HCT116 (cell line): ENCODE measurements at regions not wholly inside any gene's neighbourhood (a gene's known extent, or its start where the extent isn't known, plus 50 kb on each side); places are given as distances from the start of the nearest gene placed in this dataset.

Experiments
- ATAC-seq: fragments of 200-7000 bp; cut with Tn5 transposase; 2 replicates; pipeline ENCODE4 v1.9.1; 2020; ENCODE audit warnings: mild to moderate bottlenecking, moderate library complexity
- BruUV-seq: library from RNA; stranded (reverse); fragments of 400-500 nt; replicated peaks from 2 replicates; lab custom pipeline; 2021; lab: Mats Ljungman, UMichigan
- CTCF ChIA-PET: fragments of 300-600 bp; sonication (Branson Sonifier 250); formaldehyde crosslinking; loops from one replicate; lab custom pipeline; 2021; ENCODE audit warnings: antibody characterized with exemption; lab: Charles Lee
- POLR2A ChIA-PET: fragments of 300-600, 350-600 bp; sonication (Branson Sonifier 250); formaldehyde crosslinking; loops from one replicate; lab custom pipeline; 2021; ENCODE audit warnings: antibody characterized with exemption; lab: Charles Lee
- RAD21 ChIA-PET, 2 experiments: fragments of 300-600 bp; sonication (Branson Sonifier 250); formaldehyde crosslinking; loops; one replicate each; lab custom pipeline; 2023; ENCODE audit warnings: low total read pairs in 2 of 2; ENCODE audit not compliant: uncharacterized antibody in 2 of 2, unreplicated experiment in 2 of 2, low non-redundant PET in 1 of 2; lab: Charles Lee
- DNase-seq: peaks from one replicate; pipeline ENCODE4 v3.0.0-alpha.2; 2010; ENCODE audit warnings: low read depth, low spot score
- H2AFZ ChIP-seq: fragments of 200-600 bp; shearing (Covaris generic), sonication (generic); 2 replicates; pipeline ENCODE4 v1.6.1; 2017; ENCODE audit warnings: low read depth, mixed run types, mixed read lengths, antibody characterized with exemption, low read length; ENCODE audit not compliant: poor library complexity, severe bottlenecking
- H3K27ac ChIP-seq: 2 replicates; pipeline ENCODE4 v1.5.1; 2012; ENCODE audit warnings: low read depth, low read length
- H3K27me3 ChIP-seq: fragments of 200-600 bp; sonication (generic); 2 replicates; pipeline ENCODE4 v1.6.1; 2016; ENCODE audit warnings: mixed run types, low read length, mixed read lengths; ENCODE audit not compliant: insufficient read depth
- H3K36me3 ChIP-seq, 2 experiments: fragments of 200-500 bp in 1 of 2; fragments of 200-600 bp in 1 of 2; sonication (Bioruptor generic) in 1 of 2; sonication (generic) in 1 of 2; 2 replicates each; pipeline versions ENCODE4 v1.5.1 to v1.6.1; 2014 to 2016; ENCODE audit warnings: low read length in 2 of 2, inconsistent platforms in 1 of 2, mixed read lengths in 1 of 2, mixed run types in 1 of 2; ENCODE audit not compliant: insufficient read depth in 2 of 2, control insufficient read depth in 1 of 2
- H3K4me1 ChIP-seq, 2 experiments: fragments of 200-600 bp in 1 of 2; sonication (generic) in 1 of 2; 2 replicates each; pipeline versions ENCODE4 v1.5.1 to v1.6.1; 2012 to 2017; ENCODE audit warnings: low read length in 2 of 2, inconsistent platforms in 1 of 2, mild to moderate bottlenecking in 1 of 2, mixed read lengths in 1 of 2, mixed run types in 1 of 2, moderate library complexity in 1 of 2; ENCODE audit not compliant: insufficient read depth in 2 of 2, control insufficient read depth in 1 of 2
- H3K4me2 ChIP-seq: fragments of 200-600 bp; sonication (generic); 2 replicates; pipeline ENCODE4 v1.6.1; 2017; ENCODE audit warnings: mixed run types, low read length, mixed read lengths
- H3K4me3 ChIP-seq, 2 experiments: fragments of 200-600 bp in 1 of 2; sonication (generic) in 1 of 2; replicated peaks in 1 of 2; 2 replicates each; pipeline ENCODE4 v1.5.1; 2011 to 2016; ENCODE audit warnings: low read length in 2 of 2, control low read depth in 1 of 2, low read depth in 1 of 2, mild to moderate bottlenecking in 1 of 2, mixed read lengths in 1 of 2, mixed run types in 1 of 2
- H3K79me2 ChIP-seq: fragments of 200-600 bp; sonication (generic); 2 replicates; pipeline ENCODE4 v1.6.1; 2017; ENCODE audit warnings: mild to moderate bottlenecking, mixed run types, low read length, moderate library complexity, mixed read lengths; ENCODE audit not compliant: insufficient read depth
- H3K9ac ChIP-seq: fragments of 200-600 bp; sonication (generic); 2 replicates; pipeline ENCODE4 v1.6.1; 2016; ENCODE audit warnings: low read length, mixed read lengths
- H3K9me2 ChIP-seq: fragments of 200-600 bp; sonication (generic), shearing (Covaris generic); 2 replicates; pipeline ENCODE4 v1.6.1; 2017; ENCODE audit warnings: mixed run types, mild to moderate bottlenecking, moderate library complexity; ENCODE audit not compliant: insufficient read depth
- H3K9me3 ChIP-seq, 2 experiments: fragments of 200-500 bp in 1 of 2; fragments of 200-600 bp in 1 of 2; sonication (Bioruptor generic) in 1 of 2; sonication (generic) in 1 of 2; 2 replicates each; pipeline ENCODE4 v1.6.1; 2014 to 2017; ENCODE audit warnings: low read length in 2 of 2, mixed read lengths in 2 of 2, inconsistent platforms in 1 of 2, low read depth in 1 of 2, mild to moderate bottlenecking in 1 of 2, mixed run types in 1 of 2, moderate library complexity in 1 of 2; ENCODE audit not compliant: control insufficient read depth in 1 of 2, insufficient read depth in 1 of 2
- H4K20me1 ChIP-seq: fragments of 200-600 bp; sonication (generic), shearing (Covaris generic); 2 replicates; pipeline ENCODE4 v1.6.1; 2017; ENCODE audit warnings: mixed run types, mild to moderate bottlenecking, moderate library complexity; ENCODE audit not compliant: insufficient read depth
- CTCF ChIP-seq, 3 experiments: fragments of 200-600 bp in 1 of 3; sonication (generic) in 1 of 3; IDR thresholded peaks in 2 of 3; conservative IDR thresholded peaks in 1 of 3; 2 replicates each; pipeline ENCODE4 v1.5.1; 2012 to 2017; ENCODE audit warnings: low read depth in 2 of 3, low read length in 2 of 3, antibody characterized with exemption in 1 of 3, borderline replicate concordance in 1 of 3, control low read depth in 1 of 3, mild to moderate bottlenecking in 1 of 3, mixed read lengths in 1 of 3, mixed run types in 1 of 3, moderate library complexity in 1 of 3; ENCODE audit not compliant: insufficient read depth in 1 of 3
- ELF1 ChIP-seq: IDR thresholded peaks from 2 replicates; pipeline ENCODE4 v1.6.1; 2012; ENCODE audit warnings: low read depth, borderline replicate concordance
- EZH2 ChIP-seq: fragments of 200-600 bp; sonication (generic); IDR thresholded peaks from 2 replicates; pipeline ENCODE4 v1.6.1; 2017; ENCODE audit warnings: antibody characterized with exemption, mixed run types
- MAX ChIP-seq: IDR thresholded peaks from 2 replicates; pipeline ENCODE4 v1.6.1; 2012
- POLR2A ChIP-seq: IDR thresholded peaks from 2 replicates; pipeline ENCODE4 v1.7.0; 2011; ENCODE audit warnings: borderline replicate concordance; ENCODE audit not compliant: insufficient read depth, insufficient read length; ENCODE audit errors: extremely low read depth
- RAD21 ChIP-seq: IDR thresholded peaks from 2 replicates; pipeline ENCODE4 v1.6.1; 2012; ENCODE audit warnings: low read depth, mild to moderate bottlenecking
- REST ChIP-seq: IDR thresholded peaks from 2 replicates; pipeline ENCODE4 v1.6.1; 2012; ENCODE audit warnings: low read depth
- SIN3A ChIP-seq: IDR thresholded peaks from 2 replicates; pipeline ENCODE4 v1.6.1; 2012; ENCODE audit warnings: low read depth
- SP1 ChIP-seq: IDR thresholded peaks from 2 replicates; pipeline ENCODE4 v1.6.1; 2012; ENCODE audit warnings: low read depth
- TCF7L2 ChIP-seq: IDR thresholded peaks from 2 replicates; pipeline ENCODE4 v1.7.0; 2011; ENCODE audit warnings: borderline replicate concordance, inconsistent platforms; ENCODE audit not compliant: insufficient read depth, insufficient read length; ENCODE audit errors: extremely low read depth
- YY1 ChIP-seq: IDR thresholded peaks from 2 replicates; pipeline ENCODE4 v1.6.1; 2011; ENCODE audit warnings: low read length, low read depth, moderate library complexity, mild to moderate bottlenecking; ENCODE audit not compliant: insufficient replicate concordance; ENCODE audit errors: extremely low read depth
- ZFX ChIP-seq: fragments of 450-650 bp; IDR thresholded peaks from 2 replicates; pipeline ENCODE4 v1.6.1; 2017
- ZNF274 ChIP-seq: fragments of 200-500 bp; sonication (Bioruptor generic); IDR thresholded peaks from 2 replicates; pipeline ENCODE4 v1.6.1; 2014; ENCODE audit warnings: mild to moderate bottlenecking, low read depth, low read length, inconsistent platforms
- intact Hi-C: fragments of 100-400 bp; cut with micrococcal nuclease; formaldehyde crosslinking; loops from 2 replicates; pipeline ENCODE4 v1.10.0; 2022

GRCh38 chr1:55813618-55814017 lies 598.5 kb upstream of the USP24 start:
- no peak overlapping the region for H3K4me3 ChIP-seq
- CTCF ChIA-PET, result no interaction called here
- H3K27ac ChIP-seq, result no peak overlapping the region
- no peaks in the 10 kb centered on the region for H3K27me3 ChIP-seq
- ATAC-seq, result no peak
- H3K79me2 ChIP-seq, result no peaks in the 10 kb centered on the region
- H3K9me2 ChIP-seq, result no peaks in the 10 kb centered on the region
- no peak overlapping the region for H2AFZ ChIP-seq
- no peaks in the 10 kb centered on the region for H4K20me1 ChIP-seq
- no peaks in the 10 kb centered on the region for H3K4me1 ChIP-seq
- BruUV-seq, result no TSS peak
- no peaks in the 10 kb centered on the region for H3K36me3 ChIP-seq
- intact Hi-C loops, result no loop called here
- RAD21 ChIA-PET, result no interaction called here
- DNase-seq, result no peak
- no peaks in the 10 kb centered on the region for H3K9me3 ChIP-seq
- TF ChIP-seq POLR2A, result no peak
- H3K4me2 ChIP-seq, result no peak overlapping the region
- H3K9ac ChIP-seq, result no peak overlapping the region
- POLR2A ChIA-PET, result no interaction called here

- H3K79me2 ChIP-seq, result no peaks in the 10 kb centered on the region
- no peaks in the 10 kb centered on the region for H3K9me2 ChIP-seq
- ATAC-seq (no peak), DNase-seq (no peak)
- H3K4me3 ChIP-seq, result no peak overlapping the region
- BruUV-seq, result no TSS peak
- ChIA-PET CTCF (no interaction called here), RAD21 (no interaction called here), POLR2A (no interaction called here)
- intact Hi-C loops, result no loop called here
- no peak overlapping the region for H3K9ac ChIP-seq
- H3K27ac ChIP-seq, result no peak overlapping the region
- H2AFZ ChIP-seq, result no peak overlapping the region
- no peaks in the 10 kb centered on the region for H3K9me3 ChIP-seq
- H3K4me1 ChIP-seq, result no peaks in the 10 kb centered on the region
- TF ChIP-seq REST (no peak), ZNF274 (no peak), MAX (no peak), SIN3A (no peak), ELF1 (no peak), YY1 (no peak), SP1 (no peak), TCF7L2 (no peak), CTCF (IDR thresholded peaks at IDR 0.05 in 2 of 3, conservative IDR thresholded peaks at IDR 0.05 in 1 of 3; ENCODE audit: borderline replicate concordance in 1 of 3, insufficient read depth in 1 of 3, low read depth in 2 of 3, low read length in 2 of 3) (no peak), RAD21 (no peak), EZH2 (no peak), ZFX (no peak)
- no peaks in the 10 kb centered on the region for H4K20me1 ChIP-seq
- H3K4me2 ChIP-seq, result no peak overlapping the region
- no peaks in the 10 kb centered on the region for H3K27me3 ChIP-seq
- H3K36me3 ChIP-seq, result no peaks in the 10 kb centered on the region
Measured at GRCh38 chr1:55812281-55812680, 597.1 kb upstream of the USP24 start.
